GM13977 (cell line): ENCODE measurements at regions not wholly inside any gene's neighbourhood (a gene's known extent, or its start where the extent isn't known, plus 50 kb on each side); places are given as distances from the start of the nearest gene placed in this dataset.

Experiments used
- DNase-seq: peaks from one replicate; pipeline ENCODE4 v3.0.0; 2012; ENCODE audit warnings: low spot score
- in situ Hi-C: fragments of 300-500 bp; cut with MboI; formaldehyde crosslinking; loops from one replicate; pipeline ENCODE4 v1.12.0; 2022; ENCODE audit warnings: low sequenced_read_pairs, low pct_unique_long_range_greater_than_20kb, mixed read lengths, inconsistent platforms; ENCODE audit not compliant: unreplicated experiment
- TF ChIP-seq, protein P1 (sequence below): IDR thresholded peaks from 2 replicates; pipeline ENCODE4 v1.5.1; 2012; ENCODE audit warnings: mild to moderate bottlenecking, control low read depth; ENCODE audit not compliant: insufficient read depth; ENCODE audit errors: extremely low read depth, missing control alignments

DNA sequence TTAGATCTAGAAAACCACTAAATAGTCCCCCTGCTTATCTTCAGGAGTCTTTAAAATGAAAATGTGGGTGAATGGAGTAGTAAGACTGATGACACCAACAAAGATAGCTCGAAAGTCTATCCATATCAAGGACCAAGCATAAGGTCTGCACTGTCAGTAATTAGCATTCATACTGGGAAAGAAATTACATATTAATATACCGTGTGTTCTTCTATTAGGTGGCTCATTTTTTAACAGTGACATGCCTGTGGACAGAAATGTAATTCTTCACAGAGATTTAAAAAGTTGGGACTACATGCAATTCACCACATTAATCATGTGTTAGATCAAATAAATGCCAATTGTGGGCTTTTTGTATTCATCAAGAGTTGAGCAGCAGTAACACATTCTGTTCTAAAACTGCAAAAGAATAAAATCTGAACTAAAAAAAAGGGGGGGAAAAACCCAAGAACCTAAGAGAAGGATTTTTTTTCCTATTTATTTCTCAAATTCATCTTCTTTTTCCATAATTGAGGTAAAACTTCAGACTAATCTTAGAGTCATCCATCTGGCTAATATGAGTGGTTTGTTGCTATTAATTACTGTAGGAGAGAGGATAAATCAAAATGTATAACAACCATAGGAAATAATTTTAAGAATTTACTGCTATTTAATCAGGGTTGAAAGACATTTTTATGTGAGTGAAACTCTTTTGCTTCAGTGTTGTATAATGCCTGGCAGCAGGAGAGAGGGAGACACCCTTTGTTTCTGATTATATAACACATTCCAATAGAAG lies 386.7 kb upstream of the IGFBP7 start:
- in situ Hi-C loops: no loop called here
- no peak for DNase-seq
- TF ChIP-seq, protein P1, sequence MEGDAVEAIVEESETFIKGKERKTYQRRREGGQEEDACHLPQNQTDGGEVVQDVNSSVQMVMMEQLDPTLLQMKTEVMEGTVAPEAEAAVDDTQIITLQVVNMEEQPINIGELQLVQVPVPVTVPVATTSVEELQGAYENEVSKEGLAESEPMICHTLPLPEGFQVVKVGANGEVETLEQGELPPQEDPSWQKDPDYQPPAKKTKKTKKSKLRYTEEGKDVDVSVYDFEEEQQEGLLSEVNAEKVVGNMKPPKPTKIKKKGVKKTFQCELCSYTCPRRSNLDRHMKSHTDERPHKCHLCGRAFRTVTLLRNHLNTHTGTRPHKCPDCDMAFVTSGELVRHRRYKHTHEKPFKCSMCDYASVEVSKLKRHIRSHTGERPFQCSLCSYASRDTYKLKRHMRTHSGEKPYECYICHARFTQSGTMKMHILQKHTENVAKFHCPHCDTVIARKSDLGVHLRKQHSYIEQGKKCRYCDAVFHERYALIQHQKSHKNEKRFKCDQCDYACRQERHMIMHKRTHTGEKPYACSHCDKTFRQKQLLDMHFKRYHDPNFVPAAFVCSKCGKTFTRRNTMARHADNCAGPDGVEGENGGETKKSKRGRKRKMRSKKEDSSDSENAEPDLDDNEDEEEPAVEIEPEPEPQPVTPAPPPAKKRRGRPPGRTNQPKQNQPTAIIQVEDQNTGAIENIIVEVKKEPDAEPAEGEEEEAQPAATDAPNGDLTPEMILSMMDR: no peak

- DNase-seq: no peak
- TF ChIP-seq, protein P1: no peak
- in situ Hi-C loops: no loop called here
Measured at GRCh38 chr4:57494821-57495220, 384.6 kb upstream of the IGFBP7 start.

- in situ Hi-C loops: no loop called here
- TF ChIP-seq, protein P1: no peak
- no peak for DNase-seq
Measured at GRCh38 chr4:57492251-57492878, 382.2 kb upstream of the IGFBP7 start.

- in situ Hi-C loops: no loop called here
- TF ChIP-seq, protein P1: no peak
- DNase-seq: no peak
Measured at GRCh38 chr4:57491388-57491787, 381.2 kb upstream of the IGFBP7 start.

GRCh38 chr4:57490520-57491255 lies 380.5 kb upstream of the IGFBP7 start:
- no peak for DNase-seq
- in situ Hi-C loops: no loop called here
- TF ChIP-seq, protein P1: no peak

- in situ Hi-C loops: no loop called here
- TF ChIP-seq, protein P1: no peak
- DNase-seq: no peak
Measured at GRCh38 chr4:57488366-57489162, 378.4 kb upstream of the IGFBP7 start.
